ENCODE measurements at regions not wholly inside any gene's neighbourhood (a gene's known extent, or its start where the extent isn't known, plus 50 kb on each side); places are given as distances from the start of the nearest gene placed in this dataset.

DNA sequence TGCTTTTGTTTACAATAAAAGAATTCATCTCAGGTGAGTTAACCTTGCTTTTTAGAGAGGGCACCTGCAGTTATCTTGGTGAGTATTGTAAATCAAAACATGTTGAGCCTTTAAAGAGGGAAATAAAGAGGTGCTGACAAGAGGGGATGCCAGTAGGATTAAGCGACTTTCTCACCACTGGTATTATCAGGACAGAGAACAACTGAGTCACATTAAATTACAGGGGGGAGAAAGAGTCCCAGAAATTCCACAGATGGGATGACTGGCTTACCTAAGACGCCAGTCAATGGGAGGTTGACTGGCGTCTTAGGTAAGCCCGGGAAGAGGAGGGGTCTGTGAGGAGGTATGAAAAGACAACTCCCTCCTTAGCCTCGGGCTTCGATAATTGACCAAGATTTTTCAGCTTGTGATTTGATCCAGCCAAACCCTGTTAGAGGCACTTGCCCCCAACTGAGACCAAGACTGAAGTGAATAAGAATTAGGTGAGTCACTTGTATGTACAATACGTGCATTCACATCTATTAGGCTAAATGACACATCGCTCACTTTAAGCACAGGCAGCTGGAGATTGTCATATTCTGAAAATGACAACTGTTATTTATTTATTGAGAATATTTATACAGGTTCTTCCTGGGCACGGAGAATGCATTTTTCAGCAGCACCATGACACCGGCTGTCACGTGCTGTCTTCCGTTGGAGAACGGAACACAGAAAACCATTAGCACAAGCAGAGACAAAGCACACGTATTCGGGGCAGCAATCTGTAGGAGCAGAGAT, 117.6 kb downstream of the SEM1 start:
- no peak overlapping the region for H3K4me3 ChIP-seq (ENCODE audit: low read depth, low read length)
- TF ChIP-seq, protein P1, sequence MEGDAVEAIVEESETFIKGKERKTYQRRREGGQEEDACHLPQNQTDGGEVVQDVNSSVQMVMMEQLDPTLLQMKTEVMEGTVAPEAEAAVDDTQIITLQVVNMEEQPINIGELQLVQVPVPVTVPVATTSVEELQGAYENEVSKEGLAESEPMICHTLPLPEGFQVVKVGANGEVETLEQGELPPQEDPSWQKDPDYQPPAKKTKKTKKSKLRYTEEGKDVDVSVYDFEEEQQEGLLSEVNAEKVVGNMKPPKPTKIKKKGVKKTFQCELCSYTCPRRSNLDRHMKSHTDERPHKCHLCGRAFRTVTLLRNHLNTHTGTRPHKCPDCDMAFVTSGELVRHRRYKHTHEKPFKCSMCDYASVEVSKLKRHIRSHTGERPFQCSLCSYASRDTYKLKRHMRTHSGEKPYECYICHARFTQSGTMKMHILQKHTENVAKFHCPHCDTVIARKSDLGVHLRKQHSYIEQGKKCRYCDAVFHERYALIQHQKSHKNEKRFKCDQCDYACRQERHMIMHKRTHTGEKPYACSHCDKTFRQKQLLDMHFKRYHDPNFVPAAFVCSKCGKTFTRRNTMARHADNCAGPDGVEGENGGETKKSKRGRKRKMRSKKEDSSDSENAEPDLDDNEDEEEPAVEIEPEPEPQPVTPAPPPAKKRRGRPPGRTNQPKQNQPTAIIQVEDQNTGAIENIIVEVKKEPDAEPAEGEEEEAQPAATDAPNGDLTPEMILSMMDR (IDR thresholded peaks at IDR 0.05; ENCODE audit: low read depth, low read length): no peak
- no peak for DNase-seq (ENCODE audit: low read depth, low spot score)
- in situ Hi-C loops (cut with HindIII; ENCODE audit: low sequenced_read_pairs): no loop called here

DNA sequence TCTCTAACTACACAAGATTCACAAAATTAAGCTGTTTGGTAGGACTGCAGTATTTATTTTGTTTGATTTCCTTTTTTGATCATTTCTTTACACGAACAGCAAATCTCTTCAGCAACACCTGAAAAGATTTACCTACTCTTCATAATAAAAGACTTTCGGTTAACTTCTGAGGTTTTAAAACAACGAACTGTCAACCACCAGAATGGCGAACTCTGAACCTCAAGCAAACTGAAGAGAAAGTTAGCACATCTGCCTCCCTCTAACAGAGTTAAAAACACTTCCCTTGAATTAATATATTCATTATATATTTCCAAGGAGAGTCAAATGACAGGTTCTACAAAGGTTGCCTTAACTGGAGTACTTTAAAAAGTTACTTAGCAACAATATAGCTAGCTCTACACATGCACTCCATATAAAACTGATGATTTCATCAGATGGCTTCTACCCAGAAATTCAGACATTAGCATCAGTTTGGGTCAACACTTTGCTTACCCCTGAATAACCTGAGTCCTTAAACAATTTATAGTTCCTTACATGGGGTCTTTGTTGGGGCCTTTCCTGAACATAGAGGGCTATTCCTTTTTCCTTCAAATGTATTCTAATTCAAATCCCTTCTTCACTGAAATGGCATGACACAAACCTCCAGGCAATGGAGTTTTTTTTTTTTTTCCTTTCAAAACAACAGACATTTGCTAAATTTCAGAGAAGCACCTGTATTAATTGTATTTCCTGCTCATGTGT, 118.3 kb downstream of the SEM1 start:
- DNase-seq (ENCODE audit: low read depth, low spot score): no peak
- H3K4me3 ChIP-seq (ENCODE audit: low read depth, low read length): no peak overlapping the region
- in situ Hi-C loops (cut with HindIII; ENCODE audit: low sequenced_read_pairs): no loop called here
- TF ChIP-seq, protein P1 (IDR thresholded peaks at IDR 0.05; ENCODE audit: low read depth, low read length): no peak

DNA sequence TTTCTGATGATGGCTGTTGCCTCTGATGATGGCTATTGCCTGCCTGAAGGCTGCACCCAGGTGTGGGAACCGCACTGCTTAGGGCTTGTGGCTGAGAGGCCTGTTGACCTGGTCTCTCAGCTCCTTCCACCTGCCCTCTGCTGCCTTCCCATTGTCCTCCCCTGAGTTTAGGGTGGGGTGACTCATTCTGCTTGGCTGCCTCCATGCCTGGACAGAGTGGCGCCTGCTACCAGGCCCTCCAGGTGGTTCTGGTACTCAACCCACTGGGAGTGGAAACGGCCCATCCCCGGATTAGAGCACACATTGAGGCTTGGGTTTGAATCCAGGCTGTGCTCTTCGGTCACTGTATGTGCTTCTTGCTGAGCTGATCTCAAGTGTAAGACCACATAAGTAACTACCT, 120.6 kb downstream of the SEM1 start:
- no peak for DNase-seq (ENCODE audit: low read depth, low spot score)
- in situ Hi-C loops (cut with HindIII; ENCODE audit: low sequenced_read_pairs): no loop called here
- no peak overlapping the region for H3K4me3 ChIP-seq (ENCODE audit: low read depth, low read length)
- TF ChIP-seq, protein P1 (IDR thresholded peaks at IDR 0.05; ENCODE audit: low read depth, low read length): no peak

DNA sequence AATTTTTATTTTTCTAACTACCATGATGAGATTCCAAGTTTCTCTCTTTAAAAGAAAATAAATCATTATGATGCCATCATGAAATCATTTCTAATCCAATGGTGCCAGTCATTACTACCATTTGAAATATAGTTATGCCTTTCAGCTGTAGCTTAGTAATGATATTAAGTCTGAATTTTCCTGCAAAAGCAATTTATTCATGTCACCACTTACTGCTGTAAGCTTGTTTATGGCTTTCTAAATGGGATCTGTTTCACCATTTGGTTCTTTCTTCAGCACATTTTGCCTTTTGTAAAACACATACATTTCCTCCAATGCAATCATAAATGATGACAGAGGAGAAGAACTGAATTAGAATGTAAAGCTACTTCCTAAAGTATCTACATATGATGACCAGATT, 130.5 kb downstream of the SEM1 start:
- no peak for DNase-seq (ENCODE audit: low read depth, low spot score)
- H3K4me3 ChIP-seq (ENCODE audit: low read depth, low read length): no peak overlapping the region
- in situ Hi-C loops (cut with HindIII; ENCODE audit: low sequenced_read_pairs): no loop called here
- TF ChIP-seq, protein P1 (IDR thresholded peaks at IDR 0.05; ENCODE audit: low read depth, low read length): no peak

DNA sequence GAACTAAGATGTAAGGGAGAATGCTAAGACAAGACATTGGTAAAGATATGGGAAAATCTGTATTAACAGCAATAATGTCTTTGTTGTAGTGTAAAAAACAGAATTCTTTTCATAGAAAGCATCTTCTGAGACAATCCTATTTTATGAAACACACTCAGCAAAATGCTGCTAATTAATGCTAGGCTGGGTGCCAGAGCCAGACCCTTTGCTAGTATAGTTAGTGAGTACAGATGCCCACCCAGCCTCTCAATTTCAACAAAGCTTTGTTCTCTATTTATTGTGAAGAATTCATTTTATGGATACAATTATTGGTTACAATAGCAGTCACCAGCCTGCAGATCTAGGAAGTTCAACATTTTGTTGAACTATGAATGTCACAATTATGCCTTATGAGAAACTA, 131.0 kb downstream of the SEM1 start:
- TF ChIP-seq, protein P1 (IDR thresholded peaks at IDR 0.05; ENCODE audit: low read depth, low read length): no peak
- no peak for DNase-seq (ENCODE audit: low read depth, low spot score)
- no peak overlapping the region for H3K4me3 ChIP-seq (ENCODE audit: low read depth, low read length)
- in situ Hi-C loops (cut with HindIII; ENCODE audit: low sequenced_read_pairs): no loop called here

DNA sequence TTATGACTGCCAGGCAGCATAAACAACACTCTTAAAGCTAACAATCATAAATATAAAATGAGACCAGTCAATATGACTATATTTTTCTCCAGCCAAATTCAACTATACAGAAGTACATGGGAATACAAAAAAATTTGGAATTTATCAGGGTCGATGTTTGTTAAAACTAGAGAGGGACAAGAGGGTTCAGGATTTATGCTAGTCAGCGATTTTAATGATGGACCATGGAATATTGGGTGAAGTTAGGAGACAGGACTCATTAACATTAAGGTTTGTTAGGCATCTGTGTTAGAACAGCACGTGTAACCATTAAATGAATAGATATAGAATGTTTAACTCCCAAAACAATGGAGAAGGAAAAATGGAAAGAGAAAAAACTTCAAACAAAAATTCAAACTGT, 146.2 kb downstream of the SEM1 start:
- TF ChIP-seq, protein P1 (IDR thresholded peaks at IDR 0.05; ENCODE audit: low read depth, low read length): no peak
- H3K4me3 ChIP-seq (ENCODE audit: low read depth, low read length): no peak overlapping the region
- no peak for DNase-seq (ENCODE audit: low read depth, low spot score)
- in situ Hi-C loops (cut with HindIII; ENCODE audit: low sequenced_read_pairs): no loop called here
